PFSK-1 (cell line): ENCODE measurements at regions not wholly inside any gene's neighbourhood (a gene's known extent, or its start where the extent isn't known, plus 50 kb on each side); places are given as distances from the start of the nearest gene placed in this dataset.

Experiments
- POLR2AphosphoS5 ChIP-seq: IDR thresholded peaks from 2 replicates; pipeline ENCODE4 v1.6.1; 2012; ENCODE audit warnings: low read depth, mild to moderate bottlenecking, control low read depth, low read length, moderate library complexity
- SIN3A ChIP-seq: IDR thresholded peaks from 2 replicates; pipeline ENCODE4 v1.6.1; 2012; ENCODE audit warnings: mild to moderate bottlenecking, low read length, moderate library complexity, borderline replicate concordance; ENCODE audit not compliant: insufficient read depth
- TAF1 ChIP-seq: IDR thresholded peaks from 2 replicates; pipeline ENCODE4 v1.6.1; 2012; ENCODE audit warnings: low read length, control low read depth, borderline replicate concordance; ENCODE audit not compliant: insufficient read depth
- TF ChIP-seq, protein P1 (sequence below), 2 experiments: IDR thresholded peaks; 2 replicates each; pipeline versions ENCODE4 v1.6.1 to v1.8.0; 2011 to 2012; ENCODE audit warnings: low read depth in 2 of 2, low read length in 2 of 2, control low read depth in 1 of 2, inconsistent platforms in 1 of 2, mild to moderate bottlenecking in 1 of 2, moderate library complexity in 1 of 2; ENCODE audit not compliant: insufficient read depth in 1 of 2

DNA sequence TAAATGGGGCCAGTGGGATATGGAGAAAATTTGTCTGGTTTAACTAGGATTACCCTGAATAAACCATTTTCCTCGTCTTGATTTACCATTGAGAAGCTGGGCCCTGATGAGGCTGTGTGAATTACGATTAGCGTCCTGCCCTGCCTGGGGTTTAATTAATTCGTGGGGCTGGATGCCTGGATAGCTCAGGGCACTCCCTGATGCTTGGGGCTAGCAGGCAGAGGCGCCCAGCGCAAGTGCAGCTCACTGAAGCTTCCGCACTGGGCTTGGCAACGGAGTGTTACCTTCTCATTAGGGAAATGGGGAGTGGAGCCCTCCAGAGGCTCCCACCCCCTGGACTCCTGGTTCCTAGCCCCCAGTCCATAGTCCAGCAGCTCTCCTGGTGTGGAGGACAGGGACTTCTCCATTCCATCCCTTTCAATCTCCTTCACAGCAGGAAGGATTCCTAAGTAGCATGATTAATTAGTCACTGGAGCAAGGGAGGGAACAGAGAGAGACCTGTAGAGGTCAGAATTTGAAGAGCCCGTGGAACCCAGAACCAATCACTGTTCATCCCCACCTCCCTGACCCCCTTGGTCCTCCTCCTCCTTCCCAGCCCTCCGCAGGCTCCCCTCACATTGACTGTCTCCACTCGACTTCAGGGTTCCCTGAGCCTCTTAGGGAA is 107.2 kb downstream of the UQCRFS1 start:
- TF ChIP-seq, protein P1, sequence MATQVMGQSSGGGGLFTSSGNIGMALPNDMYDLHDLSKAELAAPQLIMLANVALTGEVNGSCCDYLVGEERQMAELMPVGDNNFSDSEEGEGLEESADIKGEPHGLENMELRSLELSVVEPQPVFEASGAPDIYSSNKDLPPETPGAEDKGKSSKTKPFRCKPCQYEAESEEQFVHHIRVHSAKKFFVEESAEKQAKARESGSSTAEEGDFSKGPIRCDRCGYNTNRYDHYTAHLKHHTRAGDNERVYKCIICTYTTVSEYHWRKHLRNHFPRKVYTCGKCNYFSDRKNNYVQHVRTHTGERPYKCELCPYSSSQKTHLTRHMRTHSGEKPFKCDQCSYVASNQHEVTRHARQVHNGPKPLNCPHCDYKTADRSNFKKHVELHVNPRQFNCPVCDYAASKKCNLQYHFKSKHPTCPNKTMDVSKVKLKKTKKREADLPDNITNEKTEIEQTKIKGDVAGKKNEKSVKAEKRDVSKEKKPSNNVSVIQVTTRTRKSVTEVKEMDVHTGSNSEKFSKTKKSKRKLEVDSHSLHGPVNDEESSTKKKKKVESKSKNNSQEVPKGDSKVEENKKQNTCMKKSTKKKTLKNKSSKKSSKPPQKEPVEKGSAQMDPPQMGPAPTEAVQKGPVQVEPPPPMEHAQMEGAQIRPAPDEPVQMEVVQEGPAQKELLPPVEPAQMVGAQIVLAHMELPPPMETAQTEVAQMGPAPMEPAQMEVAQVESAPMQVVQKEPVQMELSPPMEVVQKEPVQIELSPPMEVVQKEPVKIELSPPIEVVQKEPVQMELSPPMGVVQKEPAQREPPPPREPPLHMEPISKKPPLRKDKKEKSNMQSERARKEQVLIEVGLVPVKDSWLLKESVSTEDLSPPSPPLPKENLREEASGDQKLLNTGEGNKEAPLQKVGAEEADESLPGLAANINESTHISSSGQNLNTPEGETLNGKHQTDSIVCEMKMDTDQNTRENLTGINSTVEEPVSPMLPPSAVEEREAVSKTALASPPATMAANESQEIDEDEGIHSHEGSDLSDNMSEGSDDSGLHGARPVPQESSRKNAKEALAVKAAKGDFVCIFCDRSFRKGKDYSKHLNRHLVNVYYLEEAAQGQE (IDR thresholded peaks at IDR 0.05; ENCODE audit: insufficient read depth in 1 of 2, low read depth in 2 of 2, low read length in 2 of 2) = no peak
- TF ChIP-seq TAF1 (no peak), SIN3A (no peak), POLR2AphosphoS5 (no peak)
